Astrocyte of the cerebellum (primary cell): ENCODE measurements at regions not wholly inside any gene's neighbourhood (a gene's known extent, or its start where the extent isn't known, plus 50 kb on each side); places are given as distances from the start of the nearest gene placed in this dataset.
"Not testable (repeated sequence)": the region's sequence is repeated elsewhere in the genome, so short reads cannot be mapped to it uniquely, and the experiment has no call there.

Experiments
- DNase-seq: peaks from one replicate; pipeline ENCODE4 v3.0.0-alpha.2; 2011; ENCODE audit warnings: low read depth
- H3K4me3 ChIP-seq: 2 replicates; pipeline ENCODE4 v1.5.1; 2011; ENCODE audit warnings: mild to moderate bottlenecking, low read depth, low read length, moderate library complexity
- CTCF ChIP-seq: IDR thresholded peaks from 2 replicates; pipeline ENCODE4 v1.5.1; 2012; ENCODE audit warnings: low read length, low read depth, moderate library complexity, mild to moderate bottlenecking; ENCODE audit errors: missing control alignments
- in situ Hi-C: cut with HindIII; loops from 2 replicates; pipeline ENCODE4 v1.10.0; 2017; ENCODE audit warnings: low sequenced_read_pairs

GRCh38 chrX:13377550-13377934, 57.7 kb upstream of the ATXN3L start:
- peak; percentile 86 for DNase-seq
- in situ Hi-C loops: no loop called here

DNA sequence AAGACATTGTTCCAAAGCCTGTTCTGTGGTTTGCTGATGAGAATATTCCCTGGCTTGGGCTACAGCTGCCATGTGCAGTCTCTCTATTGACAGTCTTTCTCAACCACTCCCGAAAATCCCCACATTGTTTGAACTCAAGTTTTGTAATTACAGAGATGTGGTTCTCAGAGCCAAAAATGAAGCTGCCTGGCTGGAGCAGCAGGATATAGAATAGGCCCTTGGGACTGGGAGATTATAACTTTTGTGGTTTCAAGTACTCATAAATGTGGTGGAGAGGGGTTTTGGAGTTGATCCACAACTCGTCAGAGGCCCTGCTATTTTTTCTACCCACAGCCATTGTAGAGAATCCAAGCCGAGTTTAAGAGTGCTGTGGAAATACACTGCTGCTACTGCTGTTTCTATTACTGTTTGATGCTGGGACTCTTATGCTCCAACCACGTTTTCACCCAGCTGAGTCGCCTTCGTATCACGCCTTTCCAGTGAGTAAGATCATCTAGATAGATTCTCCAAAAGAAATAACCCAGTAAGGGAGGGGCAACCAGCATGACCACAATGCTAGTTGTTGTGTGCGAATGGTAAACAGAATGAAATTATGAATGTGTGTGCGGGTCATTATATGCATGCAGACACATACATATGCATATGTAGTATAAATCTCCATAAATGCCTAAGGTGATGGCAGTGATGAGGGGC, 57.1 kb upstream of the ATXN3L start:
- H3K4me3 ChIP-seq: no peak overlapping the region
- peak; percentile 96 for DNase-seq
- in situ Hi-C loops: no loop called here
- no peak for TF ChIP-seq CTCF

More at GRCh38 chrX:13377550-13377934, 57.7 kb upstream of the ATXN3L start:
- no peak overlapping the region for H3K4me3 ChIP-seq
- TF ChIP-seq CTCF: no peak

DNA sequence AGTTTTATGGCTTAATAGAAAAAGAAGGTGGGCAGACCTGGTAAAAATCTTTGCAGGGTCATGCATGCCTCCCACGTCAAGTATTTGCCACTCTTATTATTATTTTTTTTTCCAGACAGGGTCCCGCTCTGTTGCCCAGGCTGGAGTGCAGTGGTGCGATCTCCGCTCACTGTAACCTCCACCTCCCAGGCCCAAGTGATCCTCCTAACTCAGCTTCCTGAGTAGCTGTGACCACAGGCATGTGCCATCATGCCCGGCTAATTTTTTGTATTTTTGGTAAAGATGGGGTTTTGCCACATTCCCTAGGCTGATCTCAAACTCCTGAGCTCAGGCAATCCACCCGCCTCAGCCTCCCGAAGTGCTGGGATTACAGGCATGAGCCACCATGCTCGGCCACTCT, 55.7 kb upstream of the ATXN3L start:
- H3K4me3 ChIP-seq, in situ Hi-C loops, DNase-seq: not testable (repeated sequence)

GRCh38 chrX:13374364-13374763, 54.5 kb upstream of the ATXN3L start:
- in situ Hi-C loops: no loop called here
- no peak for TF ChIP-seq CTCF
- no peak overlapping the region for H3K4me3 ChIP-seq

GRCh38 chrX:13373431-13374187, 53.8 kb upstream of the ATXN3L start:
- no peak overlapping the region for H3K4me3 ChIP-seq
- in situ Hi-C loops: no loop called here
- no peak for DNase-seq
- TF ChIP-seq CTCF: no peak

More at GRCh38 chrX:13374364-13374763, 54.5 kb upstream of the ATXN3L start:
- DNase-seq: no peak

DNA sequence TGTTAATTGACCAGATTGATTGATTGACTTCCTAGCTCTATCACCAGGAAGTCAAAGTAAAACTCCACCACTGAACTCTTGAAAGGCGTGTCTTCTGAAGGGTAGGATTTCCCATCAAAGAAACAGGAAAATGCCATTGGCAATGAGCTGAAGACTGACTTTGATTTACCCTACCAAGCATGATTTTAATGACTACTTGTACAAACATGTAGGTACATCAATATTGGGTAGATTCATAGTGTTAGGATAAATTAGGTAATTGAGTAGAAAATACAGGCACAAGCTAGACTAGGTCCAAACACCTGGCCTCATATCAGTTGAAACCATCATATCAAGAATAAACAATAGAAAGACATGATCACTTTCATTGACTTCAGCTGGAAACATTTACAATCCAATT, 53.2 kb upstream of the ATXN3L start:
- no peak for TF ChIP-seq CTCF
- H3K4me3 ChIP-seq: no peak overlapping the region
- no peak for DNase-seq
- in situ Hi-C loops: no loop called here
